Daoy (cell line): ENCODE measurements at regions not wholly inside any gene's neighbourhood (a gene's known extent, or its start where the extent isn't known, plus 50 kb on each side); places are given as distances from the start of the nearest gene placed in this dataset.

Source experiments
- DNase-seq: peaks from one replicate; pipeline ENCODE4 v3.0.0-alpha.2; 2015; ENCODE audit warnings: low read depth

GRCh38 chr16:86432691-86433090, 77.6 kb upstream of the FOXF1 start:
- DNase-seq = no peak

- DNase-seq = peak; percentile 40
Observed at GRCh38 chr16:86436466-86437185, 73.7 kb upstream of the FOXF1 start.

- DNase-seq = no peak
Observed at GRCh38 chr16:86437348-86437747, 73.0 kb upstream of the FOXF1 start.

GRCh38 chr16:86442703-86443102, 67.6 kb upstream of the FOXF1 start:
- no peak for DNase-seq

GRCh38 chr16:86443508-86444147, 66.7 kb upstream of the FOXF1 start:
- DNase-seq = no peak

GRCh38 chr16:86444261-86444660, 66.1 kb upstream of the FOXF1 start:
- no peak for DNase-seq

- DNase-seq = no peak
Observed at GRCh38 chr16:86444661-86445060, 65.7 kb upstream of the FOXF1 start.

- DNase-seq = no peak
Observed at GRCh38 chr16:86446279-86446678, 64.0 kb upstream of the FOXF1 start.

- DNase-seq = no peak
Observed at GRCh38 chr16:86447228-86447627, 63.1 kb upstream of the FOXF1 start.

- no peak for DNase-seq
Observed at GRCh38 chr16:86448306-86448890, 61.9 kb upstream of the FOXF1 start.

GRCh38 chr16:86449446-86450095, 60.8 kb upstream of the FOXF1 start:
- no peak for DNase-seq

- no peak for DNase-seq
Observed at GRCh38 chr16:86450691-86451090, 59.6 kb upstream of the FOXF1 start.

- no peak for DNase-seq
Observed at GRCh38 chr16:86452451-86452850, 57.9 kb upstream of the FOXF1 start.

GRCh38 chr16:86455116-86455515, 55.2 kb upstream of the FOXF1 start:
- DNase-seq = peak; percentile 78

- no peak for DNase-seq
Observed at GRCh38 chr16:86455640-86456039, 54.7 kb upstream of the FOXF1 start.

GRCh38 chr16:86457501-86458148, 52.7 kb upstream of the FOXF1 start:
- peak; percentile 71 for DNase-seq

- DNase-seq = no peak
Observed at GRCh38 chr16:86458149-86458777, 52.1 kb upstream of the FOXF1 start.

GRCh38 chr16:86459266-86459665, 51.1 kb upstream of the FOXF1 start:
- no peak for DNase-seq
